ENCODE measurements at regions not wholly inside any gene's neighbourhood (a gene's known extent, or its start where the extent isn't known, plus 50 kb on each side); places are given as distances from the start of the nearest gene placed in this dataset.

DNA sequence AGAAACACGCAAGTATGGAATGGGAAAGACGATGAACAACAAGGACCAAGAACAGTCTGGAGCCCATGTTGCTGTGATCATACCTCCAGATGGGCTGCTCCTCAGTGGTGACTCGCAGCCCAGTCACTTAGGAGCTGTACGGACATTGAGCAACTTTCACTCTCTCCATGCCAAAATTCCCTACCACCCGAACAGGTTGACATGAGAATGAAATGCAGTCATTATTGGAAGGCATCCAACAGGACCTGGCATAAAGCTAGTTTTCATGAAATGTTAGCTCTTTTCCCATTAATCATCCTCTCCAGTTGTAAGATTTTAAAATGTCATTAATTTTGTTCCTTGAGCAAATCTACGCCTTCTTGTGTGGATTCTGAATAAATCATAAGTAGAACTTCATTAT lies 82.7 kb upstream of the GPM6B start:
- no peaks in the 10 kb centered on the region for H3K36me3 ChIP-seq (ENCODE audit: insufficient read depth, low read length)
- no peak overlapping the region for H3K4me3 ChIP-seq
- H3K9me3 ChIP-seq (ENCODE audit: low read depth, low read length), result no peaks in the 10 kb centered on the region
- no peak overlapping the region for H3K27ac ChIP-seq
- no peak for TF ChIP-seq POLR2AphosphoS5 (IDR thresholded peaks at IDR 0.05; ENCODE audit: borderline replicate concordance, low read depth, low read length)
- no peak for TF ChIP-seq FOXP2 (optimal IDR thresholded peaks at IDR 0.05; ENCODE audit: control extremely low read depth, extremely low read length, insufficient read depth)
- no peak for TF ChIP-seq EZH2 (IDR thresholded peaks at IDR 0.05)
- DNase-seq (ENCODE audit: low read depth, low spot score), result no peak
- no peak overlapping the region for H3K9ac ChIP-seq (ENCODE audit: insufficient read length)

DNA sequence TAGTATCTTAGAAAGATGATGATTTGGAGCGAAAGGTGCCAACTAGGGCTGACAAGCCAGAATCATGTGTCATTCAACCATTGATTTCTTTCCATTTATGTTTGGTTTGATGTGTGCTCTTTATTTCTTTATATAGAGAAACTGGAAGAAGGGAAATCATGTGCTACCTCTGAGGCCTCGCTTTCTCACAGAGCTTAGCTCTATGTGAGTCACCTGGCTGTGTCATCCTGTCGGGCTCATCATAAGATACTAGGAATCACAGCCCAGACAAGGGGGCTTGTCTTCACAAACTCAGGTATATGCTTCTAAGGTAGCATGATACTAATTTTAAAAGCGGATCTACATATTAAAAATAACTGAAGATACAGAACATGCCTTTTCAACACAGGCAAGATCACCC lies 81.7 kb upstream of the GPM6B start:
- Histone ChIP-seq H3K4me3 (no peak overlapping the region), H3K9ac (ENCODE audit: insufficient read length) (no peak overlapping the region), H3K36me3 (ENCODE audit: insufficient read depth, low read length) (no peaks in the 10 kb centered on the region), H3K9me3 (ENCODE audit: low read depth, low read length) (no peaks in the 10 kb centered on the region), H3K27ac (no peak overlapping the region)
- no peak for TF ChIP-seq POLR2AphosphoS5 (IDR thresholded peaks at IDR 0.05; ENCODE audit: borderline replicate concordance, low read depth, low read length)
- TF ChIP-seq EZH2 (IDR thresholded peaks at IDR 0.05), result no peak
- TF ChIP-seq FOXP2 (optimal IDR thresholded peaks at IDR 0.05; ENCODE audit: control extremely low read depth, extremely low read length, insufficient read depth), result no peak
- no peak for DNase-seq (ENCODE audit: low read depth, low spot score)

DNA sequence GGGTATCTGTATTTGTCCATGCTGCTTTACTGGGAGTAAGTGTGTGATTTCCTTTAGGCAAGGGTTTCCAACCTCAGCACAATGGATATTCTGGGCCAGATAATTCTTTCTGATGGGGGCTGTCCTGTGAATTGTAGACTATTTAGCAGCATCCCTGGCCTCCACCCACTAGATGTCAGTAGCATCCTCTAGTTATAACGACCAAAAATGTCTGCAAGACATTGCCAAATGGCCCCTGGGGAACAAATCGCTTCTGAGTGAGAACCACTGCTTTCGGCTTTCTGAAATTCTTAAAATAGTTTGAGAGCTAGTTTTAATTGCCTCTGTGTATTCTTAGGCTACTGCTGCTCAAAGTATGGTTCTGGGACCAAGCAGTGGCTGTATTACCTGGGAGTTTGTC lies 81.2 kb upstream of the GPM6B start:
- Histone ChIP-seq H3K36me3 (ENCODE audit: insufficient read depth, low read length) (no peaks in the 10 kb centered on the region), H3K9me3 (ENCODE audit: low read depth, low read length) (no peaks in the 10 kb centered on the region), H3K4me3 (no peak overlapping the region), H3K9ac (ENCODE audit: insufficient read length) (no peak overlapping the region), H3K27ac (no peak overlapping the region)
- no peak for DNase-seq (ENCODE audit: low read depth, low spot score)
- TF ChIP-seq EZH2 (IDR thresholded peaks at IDR 0.05), result no peak

DNA sequence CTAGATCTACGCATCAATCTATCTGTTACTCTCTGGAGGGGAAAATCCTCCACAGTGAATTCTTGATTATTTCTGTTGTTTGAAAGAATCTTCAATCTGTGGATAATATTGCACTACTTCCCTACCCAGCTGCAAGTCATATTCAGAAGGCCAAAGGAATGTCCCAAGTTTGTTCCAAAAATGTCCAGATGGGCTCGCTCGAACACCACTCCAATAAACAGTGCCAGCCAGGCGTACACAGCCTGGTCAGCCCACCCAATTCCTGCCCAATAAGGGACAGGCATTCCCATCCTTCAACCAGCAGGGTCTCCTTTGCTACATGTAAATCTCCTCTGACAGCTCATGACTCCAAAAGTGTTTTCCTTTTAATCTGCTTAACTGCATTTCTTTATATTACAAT lies 80.7 kb upstream of the GPM6B start:
- no peak for DNase-seq (ENCODE audit: low read depth, low spot score)
- TF ChIP-seq EZH2 (IDR thresholded peaks at IDR 0.05) (no peak), FOXP2 (optimal IDR thresholded peaks at IDR 0.05; ENCODE audit: control extremely low read depth, extremely low read length, insufficient read depth) (no peak), POLR2AphosphoS5 (IDR thresholded peaks at IDR 0.05; ENCODE audit: borderline replicate concordance, low read depth, low read length) (no peak)
- Histone ChIP-seq H3K36me3 (ENCODE audit: insufficient read depth, low read length) (no peaks in the 10 kb centered on the region), H3K27ac (no peak overlapping the region), H3K9me3 (ENCODE audit: low read depth, low read length) (no peaks in the 10 kb centered on the region), H3K9ac (ENCODE audit: insufficient read length) (no peak overlapping the region), H3K4me3 (no peak overlapping the region)

DNA sequence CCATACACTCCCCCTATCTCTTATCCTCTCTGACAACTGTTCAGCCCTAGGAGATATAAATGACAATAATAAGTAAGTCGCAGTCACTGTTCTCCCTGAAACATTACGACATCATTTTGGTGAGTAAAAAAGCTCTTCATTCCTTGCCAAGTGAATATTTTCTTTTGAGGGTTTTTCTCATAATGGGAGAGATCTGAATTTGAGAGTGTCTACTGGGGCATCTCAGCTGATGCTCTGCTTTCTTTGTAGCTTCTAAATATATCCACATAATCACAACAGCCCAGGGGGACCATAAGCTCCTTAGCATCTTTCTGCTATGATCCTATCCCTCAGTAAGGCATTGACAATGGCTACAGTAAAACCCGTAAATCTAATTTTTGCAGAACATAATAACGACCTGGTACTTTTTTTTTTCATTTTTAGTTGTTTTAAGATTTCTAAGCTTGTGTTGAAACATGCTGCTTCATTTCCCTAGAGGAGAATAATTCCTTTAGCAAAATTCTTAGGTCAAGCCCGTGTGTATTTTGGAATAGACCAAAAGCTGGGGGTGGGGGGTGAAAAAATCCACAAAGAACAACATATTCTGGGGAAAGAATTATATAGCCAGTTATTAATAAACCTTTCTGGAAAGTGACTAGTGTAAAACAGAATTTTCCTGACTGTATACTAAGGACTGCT lies 78.1 kb upstream of the GPM6B start:
- Histone ChIP-seq H3K27ac (no peak overlapping the region), H3K9me3 (ENCODE audit: low read depth, low read length) (no peaks in the 10 kb centered on the region), H3K4me3 (no peak overlapping the region), H3K36me3 (ENCODE audit: insufficient read depth, low read length) (no peaks in the 10 kb centered on the region), H3K9ac (ENCODE audit: insufficient read length) (no peak overlapping the region)
- no peak for DNase-seq (ENCODE audit: low read depth, low spot score)
- TF ChIP-seq FOXP2 (optimal IDR thresholded peaks at IDR 0.05; ENCODE audit: control extremely low read depth, extremely low read length, insufficient read depth) (no peak), POLR2AphosphoS5 (IDR thresholded peaks at IDR 0.05; ENCODE audit: borderline replicate concordance, low read depth, low read length) (no peak), EZH2 (IDR thresholded peaks at IDR 0.05) (no peak)

DNA sequence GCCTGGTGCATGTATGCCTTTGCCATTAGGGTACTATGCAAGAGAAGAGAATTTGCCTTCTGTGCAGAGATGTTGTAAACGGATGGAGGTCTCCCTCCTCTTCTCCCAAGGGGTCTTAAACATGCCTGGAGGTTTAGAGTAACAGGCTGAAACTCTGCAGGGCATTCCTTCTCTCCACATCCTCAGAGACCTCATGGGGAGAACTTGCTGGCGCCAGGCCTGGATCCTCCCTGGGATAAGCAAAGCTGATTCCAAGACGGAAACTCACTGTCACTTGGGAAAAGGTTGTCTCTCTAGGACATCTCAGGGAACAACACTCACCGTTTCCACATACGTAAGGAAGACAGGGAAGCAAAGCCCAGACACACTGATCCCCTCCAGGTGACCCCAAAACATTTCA lies 76.9 kb upstream of the GPM6B start:
- H3K36me3 ChIP-seq (ENCODE audit: insufficient read depth, low read length), result no peaks in the 10 kb centered on the region
- no peak overlapping the region for H3K9ac ChIP-seq (ENCODE audit: insufficient read length)
- peak; percentile 3 for DNase-seq (ENCODE audit: low read depth, low spot score)
- TF ChIP-seq POLR2AphosphoS5 (IDR thresholded peaks at IDR 0.05; ENCODE audit: borderline replicate concordance, low read depth, low read length) (no peak), EZH2 (IDR thresholded peaks at IDR 0.05) (no peak), FOXP2 (optimal IDR thresholded peaks at IDR 0.05; ENCODE audit: control extremely low read depth, extremely low read length, insufficient read depth) (no peak)
- peak overlapping the region; percentile 40 for H3K4me3 ChIP-seq
- 0 out of 2 replicates have a peak overlapping the region, but pooled peaks have one; percentile 46 for H3K27ac ChIP-seq
- no peaks in the 10 kb centered on the region for H3K9me3 ChIP-seq (ENCODE audit: low read depth, low read length)

DNA sequence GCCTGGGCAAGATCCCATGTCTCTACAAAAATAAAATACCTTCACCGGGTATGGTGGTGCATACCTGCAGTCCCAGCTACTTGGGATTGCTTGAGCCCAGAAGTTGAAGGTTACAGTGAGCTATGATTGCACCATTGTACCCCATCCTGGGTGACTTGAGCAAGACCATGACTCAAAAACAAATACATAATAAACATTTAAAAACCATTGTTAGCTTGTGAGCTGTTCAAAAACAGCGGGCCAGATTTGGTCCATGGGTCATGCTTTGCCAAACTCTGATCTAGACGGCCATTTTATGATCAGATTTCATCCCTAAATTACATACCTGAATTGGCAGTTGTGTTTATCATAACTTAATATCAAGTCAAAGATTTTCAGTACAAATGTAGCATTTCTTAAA lies 76.0 kb upstream of the GPM6B start:
- Histone ChIP-seq H3K27ac (no peak overlapping the region), H3K36me3 (ENCODE audit: insufficient read depth, low read length) (no peaks in the 10 kb centered on the region), H3K9me3 (ENCODE audit: low read depth, low read length) (no peaks in the 10 kb centered on the region), H3K4me3 (no peak overlapping the region), H3K9ac (ENCODE audit: insufficient read length) (no peak overlapping the region)
- no peak for DNase-seq (ENCODE audit: low read depth, low spot score)
- TF ChIP-seq FOXP2 (optimal IDR thresholded peaks at IDR 0.05; ENCODE audit: control extremely low read depth, extremely low read length, insufficient read depth) (no peak), POLR2AphosphoS5 (IDR thresholded peaks at IDR 0.05; ENCODE audit: borderline replicate concordance, low read depth, low read length) (no peak), EZH2 (IDR thresholded peaks at IDR 0.05) (no peak)

DNA sequence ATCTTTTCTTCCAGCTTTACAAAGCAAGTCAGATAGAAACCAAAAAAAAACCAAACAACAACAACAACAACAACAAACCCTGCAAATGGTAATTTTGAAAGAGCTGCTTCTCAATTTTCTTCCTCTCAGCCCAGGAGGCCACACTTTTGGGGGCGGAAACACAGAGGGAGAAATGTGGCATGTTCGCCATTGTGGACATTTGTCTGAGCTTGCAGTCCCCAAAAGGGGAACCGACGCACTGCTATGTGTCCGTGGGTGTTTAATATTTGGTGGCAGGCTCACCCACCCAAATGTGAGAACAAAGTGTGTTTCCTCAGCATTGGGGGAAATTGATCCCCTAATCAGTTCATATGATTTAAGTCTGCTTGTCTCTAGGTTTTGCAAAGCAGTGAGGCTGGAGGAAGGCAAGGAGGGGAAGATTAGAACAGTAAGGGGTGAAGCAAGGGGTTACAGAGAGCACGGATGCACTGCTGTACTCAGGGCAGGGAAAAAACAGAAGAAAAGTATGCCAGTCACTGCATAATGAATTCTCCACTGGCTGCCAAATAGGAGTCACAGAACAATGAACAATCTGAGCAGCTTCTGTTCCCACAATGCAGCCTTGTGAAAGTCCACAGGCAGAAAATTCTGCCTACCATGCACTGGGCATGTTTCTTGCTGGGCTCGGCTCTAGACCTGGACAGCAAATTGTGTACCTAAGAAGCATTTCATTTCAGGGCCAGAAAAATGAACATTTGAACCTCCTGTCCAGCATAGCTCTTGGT lies 74.7 kb upstream of the GPM6B start:
- no peak for TF ChIP-seq POLR2AphosphoS5 (IDR thresholded peaks at IDR 0.05; ENCODE audit: borderline replicate concordance, low read depth, low read length)
- no peak for TF ChIP-seq EZH2 (IDR thresholded peaks at IDR 0.05)
- TF ChIP-seq FOXP2 (optimal IDR thresholded peaks at IDR 0.05; ENCODE audit: control extremely low read depth, extremely low read length, insufficient read depth), result no peak
- Histone ChIP-seq H3K36me3 (ENCODE audit: insufficient read depth, low read length) (no peaks in the 10 kb centered on the region), H3K4me3 (no peak overlapping the region), H3K9me3 (ENCODE audit: low read depth, low read length) (no peaks in the 10 kb centered on the region), H3K9ac (ENCODE audit: insufficient read length) (no peak overlapping the region), H3K27ac (no peak overlapping the region)
- no peak for DNase-seq (ENCODE audit: low read depth, low spot score)
